ENCODE measurements at regions not wholly inside any gene's neighbourhood (a gene's known extent, or its start where the extent isn't known, plus 50 kb on each side); places are given as distances from the start of the nearest gene placed in this dataset.

- no peaks in the 10 kb centered on the region for H3K4me1 ChIP-seq (ENCODE audit: insufficient read depth, low read length)
- H3K36me3 ChIP-seq (replicated peaks in 1 of 2; ENCODE audit: control insufficient read depth in 1 of 2, insufficient read depth in 2 of 2, low read length in 2 of 2) = no peaks in the 10 kb centered on the region
- no peak overlapping the region for H3K4me2 ChIP-seq (ENCODE audit: low read depth, low read length)
- CTCF ChIA-PET (ENCODE audit: low intra/inter-chr PET ratio, low total read pairs) = no interaction called here
- no peak overlapping the region for H3K9ac ChIP-seq (ENCODE audit: insufficient read depth, low read depth, low read length)
- no peaks in the 10 kb centered on the region for H3K27me3 ChIP-seq (ENCODE audit: control insufficient read depth in 1 of 2, insufficient read depth in 2 of 2, low read length in 2 of 2)
- BruUV-seq (replicated peaks) = no TSS peak
- WGBS (ENCODE audit: low lambda C conversion rate) = 0% methylated on average over 2 of the region's 2 CpGs
- no peak overlapping the region for H2AFZ ChIP-seq (ENCODE audit: low read length)
- H3K9me3 ChIP-seq (ENCODE audit: low read length) = no peaks in the 10 kb centered on the region
- POLR2A ChIA-PET = no interaction called here
- ATAC-seq (no peak), FAIRE-seq (no peak), DNase-seq (ENCODE audit: low spot score) (no peak)
- H4K20me1 ChIP-seq (ENCODE audit: insufficient read depth, low read length) = no peaks in the 10 kb centered on the region
- TF ChIP-seq AGO2 (optimal IDR thresholded peaks at IDR 0.05; ENCODE audit: low read depth, low read length) (no peak), NFKBIZ (CRISPR knock-in tag; IDR thresholded peaks at IDR 0.05) (no peak), MED13 (CRISPR knock-in tag; IDR thresholded peaks at IDR 0.05) (no peak), ERF (CRISPR knock-in tag; IDR thresholded peaks at IDR 0.05) (no peak), RORA (CRISPR knock-in tag; IDR thresholded peaks at IDR 0.05) (no peak), RAD51 (IDR thresholded peaks at IDR 0.05; ENCODE audit: borderline replicate concordance) (no peak), HNRNPUL1 (IDR thresholded peaks at IDR 0.05; ENCODE audit: low read depth, low read length) (no peak), CSRNP1 (CRISPR knock-in tag; IDR thresholded peaks at IDR 0.05) (no peak), TAF15 (IDR thresholded peaks at IDR 0.05; ENCODE audit: low read depth, low read length, poor library complexity, severe bottlenecking) (no peak), MTF2 (CRISPR knock-in tag; IDR thresholded peaks at IDR 0.05; ENCODE audit: borderline replicate concordance) (no peak), HNF4G (IDR thresholded peaks at IDR 0.05; ENCODE audit: borderline replicate concordance, low read depth, low read length) (no peak), HNF4G (CRISPR knock-in tag; IDR thresholded peaks at IDR 0.05; ENCODE audit: borderline replicate concordance, low read depth) (no peak), ATRX (CRISPR knock-in tag; IDR thresholded peaks at IDR 0.05; ENCODE audit: borderline replicate concordance) (no peak), KLF13 (CRISPR knock-in tag; IDR thresholded peaks at IDR 0.05) (no peak)
- TF ChIP-seq, protein P1, sequence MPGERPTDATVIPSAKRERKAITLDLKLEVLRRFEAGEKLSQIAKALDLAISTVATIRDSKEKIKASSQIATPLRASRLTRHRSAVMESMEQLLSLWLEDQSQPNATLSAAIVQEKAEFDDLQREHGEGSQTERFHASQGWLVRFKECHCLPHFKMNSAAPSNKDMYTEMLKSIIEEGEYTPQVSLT (CRISPR knock-in tag; IDR thresholded peaks at IDR 0.05; ENCODE audit: borderline replicate concordance, low read depth) = no peak
- TF ChIP-seq, protein P2, sequence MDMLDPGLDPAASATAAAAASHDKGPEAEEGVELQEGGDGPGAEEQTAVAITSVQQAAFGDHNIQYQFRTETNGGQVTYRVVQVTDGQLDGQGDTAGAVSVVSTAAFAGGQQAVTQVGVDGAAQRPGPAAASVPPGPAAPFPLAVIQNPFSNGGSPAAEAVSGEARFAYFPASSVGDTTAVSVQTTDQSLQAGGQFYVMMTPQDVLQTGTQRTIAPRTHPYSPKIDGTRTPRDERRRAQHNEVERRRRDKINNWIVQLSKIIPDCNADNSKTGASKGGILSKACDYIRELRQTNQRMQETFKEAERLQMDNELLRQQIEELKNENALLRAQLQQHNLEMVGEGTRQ (IDR thresholded peaks at IDR 0.05; ENCODE audit: low read depth, low read length) = no peak
- TF ChIP-seq, protein P2 (CRISPR knock-in tag; IDR thresholded peaks at IDR 0.05; ENCODE audit: borderline replicate concordance) = no peak
- no peak overlapping the region for H3K27ac ChIP-seq (ENCODE audit: extremely low read length, insufficient read depth, low read length)
- intact Hi-C loops (cut with micrococcal nuclease; ENCODE audit: unreplicated experiment) = no loop called here
- in situ Hi-C loops (cut with HindIII; ENCODE audit: extremely low pct_ligation_motif_present, low pct_unique_long_range_greater_than_20kb) = no loop called here
- no peak overlapping the region for H3K4me3 ChIP-seq (replicated peaks in 1 of 3; ENCODE audit: insufficient read depth in 1 of 3, low read depth in 2 of 3, low read length in 3 of 3)
- no peaks in the 10 kb centered on the region for H3K79me2 ChIP-seq (ENCODE audit: insufficient read depth, low read length)
Measured at GRCh38 chr3:168654700-168655099, 559.0 kb upstream of the GOLIM4 start.
